ENCODE measurements at regions not wholly inside any gene's neighbourhood (a gene's known extent, or its start where the extent isn't known, plus 50 kb on each side); places are given as distances from the start of the nearest gene placed in this dataset.

DNA sequence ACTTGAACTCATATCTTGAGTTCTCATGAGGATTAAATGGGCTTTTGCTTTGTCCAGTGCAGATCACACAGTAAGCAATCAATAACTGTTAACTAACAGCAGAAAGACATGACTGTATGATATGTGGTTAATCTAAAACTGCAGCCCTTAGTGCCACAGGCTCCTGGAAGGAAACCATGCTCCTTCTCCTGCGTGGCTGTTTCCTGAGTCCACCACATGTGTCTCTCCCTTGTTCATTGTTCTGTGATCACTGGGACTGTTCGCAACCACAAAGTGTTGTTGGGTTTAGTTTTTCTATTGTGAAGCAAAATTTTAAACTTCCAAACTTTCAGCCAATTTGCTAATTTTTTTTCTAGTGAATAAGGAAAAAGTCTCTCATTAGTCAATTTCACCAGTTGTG, 130.9 kb upstream of the PTPRM start:
- H3K9me3 ChIP-seq (ENCODE audit: control insufficient read depth, low read depth, low read length) = no peaks in the 10 kb centered on the region
- dilution Hi-C loops (cut with MboI; ENCODE audit: extremely low pct_ligation_motif_present, low sequenced_read_pairs) = no loop called here

DNA sequence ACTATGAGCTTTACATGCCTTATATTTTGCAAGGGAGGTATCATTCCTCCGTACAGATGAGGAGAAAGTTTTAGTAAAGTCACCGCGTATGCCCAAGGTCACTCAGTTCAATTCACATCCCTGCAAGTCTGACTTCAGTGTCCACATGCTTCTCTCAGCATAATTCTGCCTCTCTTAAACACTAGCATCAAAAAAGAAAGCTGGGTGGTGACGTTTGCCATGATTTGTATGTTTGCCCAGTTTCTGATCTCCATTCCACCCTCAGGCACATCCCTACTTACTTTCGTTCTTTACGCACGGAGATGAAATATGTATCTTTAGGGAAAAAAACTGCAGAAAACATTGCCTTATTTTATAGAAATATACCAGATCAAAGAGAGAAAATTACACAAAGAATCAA, 129.2 kb upstream of the PTPRM start:
- Histone ChIP-seq H3K79me2 (ENCODE audit: control insufficient read depth, insufficient read depth, low read length) (no peaks in the 10 kb centered on the region), H3K4me3 (ENCODE audit: control insufficient read depth in 2 of 3, extremely low read depth in 1 of 3, insufficient read depth in 2 of 3, low read depth in 1 of 3, low read length in 3 of 3) (no peak overlapping the region), H3K36me3 (ENCODE audit: control insufficient read depth in 2 of 2, extremely low read depth in 1 of 2, insufficient read depth in 2 of 2, low read length in 2 of 2) (no peaks in the 10 kb centered on the region), H4K20me1 (ENCODE audit: control insufficient read depth, extremely low read depth, insufficient read depth, low read length) (no peaks in the 10 kb centered on the region), H3K4me1 (ENCODE audit: control insufficient read depth, extremely low read depth, insufficient read depth, low read length) (no peaks in the 10 kb centered on the region), H3K27ac (ENCODE audit: control insufficient read depth, insufficient read depth, low read length) (no peak overlapping the region), H2AFZ (ENCODE audit: control insufficient read depth, low read length) (peak overlapping the region; percentile 4), H3K9me3 (ENCODE audit: control insufficient read depth, low read depth, low read length) (no peaks in the 10 kb centered on the region), H3K9me1 (ENCODE audit: control insufficient read depth, extremely low read depth, insufficient read depth, low read length) (no peaks in the 10 kb centered on the region), H3K27me3 (ENCODE audit: control insufficient read depth, extremely low read depth, insufficient read depth, low read length) (no peaks in the 10 kb centered on the region), H3K4me2 (ENCODE audit: control insufficient read depth, extremely low read depth, insufficient read depth, low read depth, low read length) (peak overlapping the region; percentile 18), H3K9ac (ENCODE audit: control insufficient read depth, extremely low read depth, insufficient read depth, low read length) (no peak overlapping the region)
- TF ChIP-seq, protein P1, sequence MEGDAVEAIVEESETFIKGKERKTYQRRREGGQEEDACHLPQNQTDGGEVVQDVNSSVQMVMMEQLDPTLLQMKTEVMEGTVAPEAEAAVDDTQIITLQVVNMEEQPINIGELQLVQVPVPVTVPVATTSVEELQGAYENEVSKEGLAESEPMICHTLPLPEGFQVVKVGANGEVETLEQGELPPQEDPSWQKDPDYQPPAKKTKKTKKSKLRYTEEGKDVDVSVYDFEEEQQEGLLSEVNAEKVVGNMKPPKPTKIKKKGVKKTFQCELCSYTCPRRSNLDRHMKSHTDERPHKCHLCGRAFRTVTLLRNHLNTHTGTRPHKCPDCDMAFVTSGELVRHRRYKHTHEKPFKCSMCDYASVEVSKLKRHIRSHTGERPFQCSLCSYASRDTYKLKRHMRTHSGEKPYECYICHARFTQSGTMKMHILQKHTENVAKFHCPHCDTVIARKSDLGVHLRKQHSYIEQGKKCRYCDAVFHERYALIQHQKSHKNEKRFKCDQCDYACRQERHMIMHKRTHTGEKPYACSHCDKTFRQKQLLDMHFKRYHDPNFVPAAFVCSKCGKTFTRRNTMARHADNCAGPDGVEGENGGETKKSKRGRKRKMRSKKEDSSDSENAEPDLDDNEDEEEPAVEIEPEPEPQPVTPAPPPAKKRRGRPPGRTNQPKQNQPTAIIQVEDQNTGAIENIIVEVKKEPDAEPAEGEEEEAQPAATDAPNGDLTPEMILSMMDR (optimal IDR thresholded peaks at IDR 0.05 in 1 of 3, IDR thresholded peaks at IDR 0.05 in 1 of 3, conservative IDR thresholded peaks at IDR 0.05 in 1 of 3; ENCODE audit: extremely low read depth in 1 of 3, insufficient read depth in 2 of 3, low read length in 3 of 3) = no peak
- TF ChIP-seq EZH2 (IDR thresholded peaks at IDR 0.05; ENCODE audit: low read length) = no peak
- DNase-seq (ENCODE audit: low read depth, low spot score) (no peak), FAIRE-seq (peak; percentile 5)
- dilution Hi-C loops (cut with MboI; ENCODE audit: extremely low pct_ligation_motif_present, low sequenced_read_pairs) = no loop called here

More for the DNA sequence above, 130.9 kb upstream of the PTPRM start:
- H3K4me1 ChIP-seq (ENCODE audit: control insufficient read depth, extremely low read depth, insufficient read depth, low read length) = no peaks in the 10 kb centered on the region
- FAIRE-seq = no peak
- H4K20me1 ChIP-seq (ENCODE audit: control insufficient read depth, extremely low read depth, insufficient read depth, low read length) = no peaks in the 10 kb centered on the region
- no peaks in the 10 kb centered on the region for H3K27me3 ChIP-seq (ENCODE audit: control insufficient read depth, extremely low read depth, insufficient read depth, low read length)
- no peak for DNase-seq (ENCODE audit: low read depth, low spot score)
- no peak overlapping the region for H3K4me2 ChIP-seq (ENCODE audit: control insufficient read depth, extremely low read depth, insufficient read depth, low read depth, low read length)
- H3K4me3 ChIP-seq (ENCODE audit: control insufficient read depth in 2 of 3, extremely low read depth in 1 of 3, insufficient read depth in 2 of 3, low read depth in 1 of 3, low read length in 3 of 3) = no peak overlapping the region
- H3K36me3 ChIP-seq (ENCODE audit: control insufficient read depth in 2 of 2, extremely low read depth in 1 of 2, insufficient read depth in 2 of 2, low read length in 2 of 2) = no peaks in the 10 kb centered on the region
- H3K9me1 ChIP-seq (ENCODE audit: control insufficient read depth, extremely low read depth, insufficient read depth, low read length) = no peaks in the 10 kb centered on the region
- H2AFZ ChIP-seq (ENCODE audit: control insufficient read depth, low read length) = no peak overlapping the region
- H3K27ac ChIP-seq (ENCODE audit: control insufficient read depth, insufficient read depth, low read length) = no peak overlapping the region
- no peak overlapping the region for H3K9ac ChIP-seq (ENCODE audit: control insufficient read depth, extremely low read depth, insufficient read depth, low read length)
- no peaks in the 10 kb centered on the region for H3K79me2 ChIP-seq (ENCODE audit: control insufficient read depth, insufficient read depth, low read length)
- no peak for TF ChIP-seq EZH2 (IDR thresholded peaks at IDR 0.05; ENCODE audit: low read length)

- H3K4me3 ChIP-seq (ENCODE audit: control insufficient read depth in 2 of 3, extremely low read depth in 1 of 3, insufficient read depth in 2 of 3, low read depth in 1 of 3, low read length in 3 of 3) = no peak overlapping the region
- no peaks in the 10 kb centered on the region for H3K27me3 ChIP-seq (ENCODE audit: control insufficient read depth, extremely low read depth, insufficient read depth, low read length)
- no peak for TF ChIP-seq EZH2 (IDR thresholded peaks at IDR 0.05; ENCODE audit: low read length)
- TF ChIP-seq, protein P1 (optimal IDR thresholded peaks at IDR 0.05 in 1 of 3, IDR thresholded peaks at IDR 0.05 in 1 of 3, conservative IDR thresholded peaks at IDR 0.05 in 1 of 3; ENCODE audit: extremely low read depth in 1 of 3, insufficient read depth in 2 of 3, low read length in 3 of 3) = no peak
- H3K9me3 ChIP-seq (ENCODE audit: control insufficient read depth, low read depth, low read length) = no peaks in the 10 kb centered on the region
- no peak overlapping the region for H3K4me2 ChIP-seq (ENCODE audit: control insufficient read depth, extremely low read depth, insufficient read depth, low read depth, low read length)
- H3K36me3 ChIP-seq (ENCODE audit: control insufficient read depth in 2 of 2, extremely low read depth in 1 of 2, insufficient read depth in 2 of 2, low read length in 2 of 2) = no peaks in the 10 kb centered on the region
- no peaks in the 10 kb centered on the region for H3K79me2 ChIP-seq (ENCODE audit: control insufficient read depth, insufficient read depth, low read length)
- H3K27ac ChIP-seq (ENCODE audit: control insufficient read depth, insufficient read depth, low read length) = no peak overlapping the region
- no peaks in the 10 kb centered on the region for H3K4me1 ChIP-seq (ENCODE audit: control insufficient read depth, extremely low read depth, insufficient read depth, low read length)
- no peak overlapping the region for H3K9ac ChIP-seq (ENCODE audit: control insufficient read depth, extremely low read depth, insufficient read depth, low read length)
- dilution Hi-C loops (cut with MboI; ENCODE audit: extremely low pct_ligation_motif_present, low sequenced_read_pairs) = no loop called here
- no peaks in the 10 kb centered on the region for H4K20me1 ChIP-seq (ENCODE audit: control insufficient read depth, extremely low read depth, insufficient read depth, low read length)
- no peak overlapping the region for H2AFZ ChIP-seq (ENCODE audit: control insufficient read depth, low read length)
- FAIRE-seq = no peak
- DNase-seq (ENCODE audit: low read depth, low spot score) = no peak
- no peaks in the 10 kb centered on the region for H3K9me1 ChIP-seq (ENCODE audit: control insufficient read depth, extremely low read depth, insufficient read depth, low read length)
Measured at GRCh38 chr18:7438646-7439045, 128.5 kb upstream of the PTPRM start.

All from keratinocyte (primary cell).